Testis (tissue), 2 donors: ENCODE measurements at regions not wholly inside any gene's neighbourhood (a gene's known extent, or its start where the extent isn't known, plus 50 kb on each side); places are given as distances from the start of the nearest gene placed in this dataset.

ENCODE experiments used
- CTCF ChIP-seq, 3 experiments: fragments of 450-650 bp in 2 of 3; fragments of 200-600 bp in 1 of 3; sonication (generic) in 1 of 3; IDR thresholded peaks; one replicate each; pipeline ENCODE4 v1.5.1; 2016 to 2019; ENCODE audit warnings: antibody characterized with exemption in 3 of 3, mild to moderate bottlenecking in 2 of 3, moderate library complexity in 1 of 3
- POLR2A ChIP-seq: fragments of 450-650 bp; IDR thresholded peaks from one replicate; pipeline ENCODE4 v1.6.1; 2017; ENCODE audit warnings: antibody characterized with exemption, mild to moderate bottlenecking, moderate library complexity

GRCh38 chr4:158459085-158459820 lies 62.4 kb upstream of the RXFP1 start:
- TF ChIP-seq CTCF (IDR thresholded peaks at IDR 0.05) (no peak), POLR2A (no peak)
